Occipital lobe (tissue), 1 donor: ENCODE measurements at regions not wholly inside any gene's neighbourhood (a gene's known extent, or its start where the extent isn't known, plus 50 kb on each side); places are given as distances from the start of the nearest gene placed in this dataset.
"Not testable (repeated sequence)": the region's sequence is repeated elsewhere in the genome, so short reads cannot be mapped to it uniquely, and the experiment has no call there.

ENCODE experiments used
- DNase-seq: peaks from one replicate; lab custom pipeline; 2025; lab: John Stamatoyannopoulos, UW

DNA sequence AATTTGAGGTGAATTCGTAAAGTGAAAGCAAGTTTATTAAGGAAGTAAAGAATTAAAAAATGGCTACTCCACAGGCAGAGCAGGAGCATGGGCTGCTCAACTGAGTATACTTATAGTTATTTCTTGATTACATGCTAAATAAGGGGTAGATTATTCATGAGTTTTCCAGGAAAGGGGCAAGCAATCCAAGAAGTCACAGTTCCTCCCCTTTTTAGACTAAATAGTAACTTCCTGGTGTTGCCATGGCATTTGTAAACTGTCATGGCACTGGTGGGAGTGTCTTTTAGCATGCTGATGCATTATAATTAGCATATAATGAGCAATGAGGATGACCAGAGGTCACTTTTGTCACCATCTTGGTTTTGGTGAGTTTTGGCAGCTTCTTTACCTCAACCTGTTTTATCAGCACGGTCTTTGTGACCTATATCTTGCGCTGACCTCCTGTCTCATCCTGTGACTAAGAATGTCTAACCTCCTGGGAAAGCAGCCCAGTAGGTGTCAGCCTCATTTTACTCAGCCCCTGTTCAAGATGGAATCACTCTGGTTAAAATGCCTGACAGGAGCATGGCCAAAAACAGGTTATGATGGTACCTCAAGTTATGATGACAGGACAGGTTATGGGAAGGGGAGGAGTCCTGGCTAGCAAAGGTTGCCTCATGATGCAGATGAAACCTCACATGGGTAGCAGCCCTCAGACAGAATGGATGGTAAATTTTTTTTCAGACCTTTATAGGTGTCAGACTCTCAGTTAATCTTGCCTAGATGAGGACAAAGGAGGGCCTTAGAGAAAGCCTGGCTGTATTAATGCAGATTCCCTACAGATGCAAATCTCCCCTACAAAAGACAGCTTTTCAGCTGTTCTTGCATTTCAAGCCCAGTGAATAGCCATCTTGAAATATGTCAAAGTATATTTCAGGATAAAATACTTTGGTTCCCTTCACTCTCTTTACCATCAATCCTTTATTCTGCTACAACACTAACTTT is 49.7 kb downstream of the SIPA1L2 start:
- no peak for DNase-seq

DNA sequence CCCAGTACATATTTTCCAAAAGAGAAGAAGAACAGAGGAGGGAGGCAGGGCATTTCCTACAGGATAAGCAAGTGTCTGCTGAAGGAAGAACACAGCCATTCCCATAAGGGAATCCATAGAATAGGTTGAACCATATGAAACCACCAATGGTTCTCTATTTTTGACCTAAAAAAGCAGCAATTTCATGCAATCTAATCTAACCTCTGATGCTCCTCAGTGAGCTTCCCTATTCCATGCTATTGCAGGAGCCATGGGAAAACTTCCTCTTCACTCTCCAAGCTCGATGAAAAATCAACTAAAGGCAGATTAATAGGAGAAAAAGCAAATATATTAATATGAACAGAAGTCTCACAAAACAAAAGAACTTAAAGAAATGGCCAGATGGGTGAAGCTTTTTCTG is 50.5 kb downstream of the SIPA1L2 start:
- no peak for DNase-seq

DNA sequence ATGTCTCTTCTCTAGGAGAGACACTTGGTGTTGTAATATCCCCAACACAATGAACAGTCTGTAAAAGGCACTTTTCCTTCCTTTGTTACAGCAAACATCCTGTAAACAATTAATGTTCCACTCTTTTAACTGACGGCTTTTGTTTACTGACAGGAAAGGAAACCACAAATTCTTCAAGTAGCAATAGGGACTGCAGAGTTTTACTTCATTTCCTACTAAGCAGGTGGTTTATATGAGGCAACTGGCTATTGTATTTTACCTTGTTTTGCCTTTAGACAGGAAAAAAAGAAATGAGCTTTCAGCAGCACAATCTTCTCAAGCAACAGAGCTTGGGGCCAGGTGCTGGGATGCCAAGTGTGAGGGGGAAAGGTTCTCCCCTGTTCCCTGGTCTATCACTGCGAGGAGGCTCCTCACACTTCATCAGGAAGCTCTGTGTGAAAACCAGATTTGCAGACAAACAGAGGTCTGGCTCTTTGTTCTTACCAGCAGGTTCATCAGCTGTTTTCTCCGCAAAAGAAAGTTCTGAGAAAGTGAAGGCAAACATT is 51.2 kb downstream of the SIPA1L2 start:
- DNase-seq, result no peak

DNA sequence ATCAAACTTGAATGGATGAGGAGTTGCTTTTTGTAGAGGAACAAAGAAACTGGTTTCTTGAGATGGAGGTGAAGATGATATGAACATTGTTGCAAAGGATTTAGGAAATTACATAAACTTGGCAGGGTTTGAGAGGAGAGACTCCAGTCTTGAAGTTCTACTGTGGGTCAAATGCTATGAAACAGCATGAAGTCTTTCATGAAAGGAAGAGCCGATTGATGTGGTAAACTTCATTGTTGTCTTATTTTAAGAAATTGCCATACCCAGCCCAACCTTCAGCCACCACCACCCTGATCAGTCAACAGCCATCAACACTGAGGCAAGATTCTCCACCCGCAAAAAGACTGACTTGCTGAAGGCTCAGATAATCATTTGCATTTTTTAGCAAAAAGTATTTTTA is 52.2 kb downstream of the SIPA1L2 start:
- no peak for DNase-seq

DNA sequence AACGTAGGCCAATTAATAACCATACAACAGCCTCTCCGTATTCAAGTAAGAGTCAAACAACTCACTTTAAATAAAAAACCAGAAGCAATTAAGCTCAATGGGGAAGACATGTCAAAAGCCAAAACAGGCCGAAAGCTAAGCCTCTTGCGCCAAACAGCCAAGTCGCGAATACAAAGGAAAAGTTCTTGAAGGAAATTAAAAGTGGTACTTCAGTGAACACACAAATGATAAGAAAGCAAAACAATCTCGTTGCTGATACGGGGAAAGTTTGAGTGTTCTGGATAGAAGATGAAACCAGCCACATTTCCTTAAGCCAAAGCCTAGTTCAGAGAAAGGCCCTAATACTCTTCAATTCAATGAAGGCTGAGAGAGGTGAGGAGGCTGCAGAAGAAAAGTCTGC is 53.4 kb downstream of the SIPA1L2 start:
- no peak for DNase-seq

DNA sequence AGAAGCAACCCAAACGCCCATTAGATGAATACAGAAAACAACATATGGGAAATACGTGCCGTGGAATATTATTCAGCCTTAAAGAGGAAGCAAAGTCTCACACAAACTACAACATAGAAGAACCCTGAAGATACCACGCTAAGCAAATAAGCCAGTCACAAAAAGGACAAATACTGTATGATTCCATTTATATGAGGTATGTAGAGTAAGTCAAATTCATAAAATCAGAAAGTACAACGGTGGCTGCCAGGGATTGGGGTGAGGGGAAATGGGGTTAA is 54.2 kb downstream of the SIPA1L2 start:
- no peak for DNase-seq

DNA sequence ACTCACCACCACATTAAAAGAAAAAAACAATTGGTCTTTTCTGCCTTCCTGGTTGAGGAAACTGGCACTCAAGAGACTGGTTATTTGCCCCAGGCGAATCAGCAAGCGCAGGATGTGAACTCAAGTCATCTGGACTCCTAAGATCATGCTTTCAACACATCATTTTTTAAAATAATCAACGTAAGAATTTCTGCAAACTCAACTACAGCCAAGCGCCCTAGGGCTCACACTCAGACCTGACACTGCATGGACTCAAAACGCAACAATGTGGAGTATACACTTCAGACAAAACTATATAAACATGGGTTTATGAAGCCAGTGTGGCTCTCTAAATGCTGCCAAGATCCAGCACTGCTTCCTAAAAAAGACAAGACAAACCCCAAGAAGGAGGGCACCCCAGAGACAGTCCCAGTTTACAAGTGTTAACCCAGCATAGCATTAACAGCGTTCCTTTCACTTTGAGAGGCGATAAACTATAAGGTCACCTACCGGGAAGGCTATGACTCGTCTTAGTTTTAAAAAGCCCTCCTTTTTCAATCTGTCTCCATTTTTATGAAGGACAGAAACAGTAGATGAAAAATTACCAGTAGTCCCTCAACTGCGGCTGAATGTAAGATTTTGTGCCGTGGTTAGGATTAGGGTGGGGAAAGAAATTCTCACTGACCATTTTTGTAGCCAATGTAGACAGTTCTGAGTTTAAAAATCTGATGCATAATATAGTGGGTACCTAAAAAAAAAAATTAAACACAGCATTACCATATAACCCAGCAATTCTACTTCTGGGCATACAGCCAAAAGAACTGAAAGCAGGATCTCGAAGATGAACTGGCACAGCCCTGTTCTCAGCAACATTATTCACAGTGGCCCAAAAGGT is 54.8 kb downstream of the SIPA1L2 start:
- DNase-seq, result no peak

DNA sequence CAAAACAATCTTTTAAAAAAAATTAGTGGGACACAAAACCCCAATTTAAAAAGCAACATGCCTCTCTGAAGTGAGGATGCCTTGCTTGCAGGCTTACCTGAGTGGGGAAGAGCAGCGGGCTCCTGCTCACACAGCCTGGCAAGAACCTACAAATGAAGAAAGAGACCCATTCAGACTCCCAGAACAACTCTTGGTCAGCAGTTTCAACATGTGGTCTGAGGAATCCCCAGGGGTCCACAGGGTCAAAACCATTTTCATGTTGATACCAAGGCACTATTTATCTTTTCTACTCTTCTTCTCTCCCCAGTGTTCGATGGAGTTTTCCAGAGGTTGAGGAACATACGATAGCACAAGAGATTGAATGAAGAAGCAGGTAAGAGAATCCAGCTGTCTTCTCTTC is 55.9 kb downstream of the SIPA1L2 start:
- no peak for DNase-seq

DNA sequence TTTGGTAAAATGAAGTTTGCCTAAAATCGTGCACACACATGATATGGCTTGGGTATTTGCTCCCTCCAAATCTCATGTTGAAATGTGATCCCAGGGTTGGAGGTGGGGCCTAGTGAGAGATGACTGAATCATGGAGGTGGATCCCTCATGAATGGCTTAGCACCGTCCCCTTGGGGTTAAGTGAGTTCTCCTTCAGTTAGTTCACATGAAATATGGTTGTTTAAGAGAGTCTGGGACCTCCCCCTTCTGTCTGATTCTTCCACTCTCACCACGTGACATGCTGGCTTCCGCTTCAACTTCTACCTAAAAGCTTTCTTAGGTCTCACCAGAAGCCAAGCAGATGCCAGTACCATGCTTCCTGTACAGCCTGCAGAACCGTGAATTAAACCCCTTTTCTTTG is 58.4 kb downstream of the SIPA1L2 start:
- no peak for DNase-seq

DNA sequence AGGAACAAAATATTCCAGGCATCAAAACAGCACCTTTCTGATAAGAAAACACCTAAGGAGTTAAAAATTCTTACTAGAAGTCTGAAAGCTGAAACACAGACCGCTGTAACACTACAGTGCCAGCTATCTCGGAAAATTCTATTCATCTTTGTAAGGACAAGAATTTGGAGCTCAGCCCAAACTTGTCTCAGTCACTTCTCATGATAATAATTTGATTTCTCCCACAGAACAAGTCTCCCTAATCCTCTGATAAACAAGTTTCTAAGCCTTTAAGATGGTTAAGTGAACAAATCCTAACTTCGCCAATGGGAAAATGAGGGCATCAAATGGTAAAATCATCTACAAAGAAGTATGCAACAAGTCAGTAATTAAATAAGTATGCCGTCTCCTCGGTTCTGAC is 59.9 kb downstream of the SIPA1L2 start:
- DNase-seq, result no peak

DNA sequence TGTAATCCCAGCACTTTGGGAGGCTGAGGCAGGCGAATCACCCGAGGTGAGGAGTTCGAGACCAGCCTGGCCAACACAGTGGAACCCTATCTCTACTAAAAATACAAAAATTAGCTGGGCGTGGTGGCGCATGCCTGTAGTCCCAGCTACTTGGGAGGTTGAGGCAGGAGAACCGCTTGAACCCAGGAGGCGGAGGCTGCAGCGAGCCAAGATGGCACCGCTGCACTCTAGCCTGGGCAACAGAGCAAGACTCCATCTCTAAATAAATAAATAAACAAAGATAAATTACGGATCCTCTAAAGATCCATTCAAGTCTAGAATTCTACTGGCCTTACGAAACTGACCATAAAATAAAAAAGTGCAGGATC is 60.4 kb downstream of the SIPA1L2 start:
- not testable (repeated sequence) for DNase-seq

DNA sequence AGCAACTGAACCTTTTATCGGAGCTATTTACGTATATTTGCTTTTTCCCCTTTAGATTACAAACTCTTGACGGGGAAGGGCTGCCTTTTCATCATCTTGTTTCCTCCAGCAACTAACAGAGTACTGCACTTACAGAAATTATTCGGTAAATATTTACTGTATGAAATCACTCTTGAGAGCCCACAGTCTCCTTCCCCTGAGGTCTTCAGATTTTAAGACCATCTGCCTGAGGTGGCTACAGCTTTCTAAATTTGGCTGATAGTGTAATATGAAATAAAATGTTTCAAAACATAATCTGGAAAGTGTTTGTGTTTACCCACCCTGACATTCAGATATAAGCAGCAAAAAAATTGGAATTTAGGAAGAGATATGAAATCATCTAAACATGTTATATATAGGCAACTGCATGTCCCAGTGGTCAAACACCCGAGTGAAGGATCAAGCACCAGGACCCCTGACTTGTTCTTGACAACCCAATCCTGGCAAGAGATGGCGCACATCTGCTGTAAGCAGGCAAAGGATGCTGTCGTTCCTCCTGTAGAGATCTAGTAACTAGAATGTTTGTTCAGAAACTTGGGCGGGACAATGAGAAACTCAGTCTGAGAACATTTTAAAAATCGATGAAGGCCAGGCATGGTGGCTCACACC is 60.9 kb downstream of the SIPA1L2 start:
- no peak for DNase-seq

DNA sequence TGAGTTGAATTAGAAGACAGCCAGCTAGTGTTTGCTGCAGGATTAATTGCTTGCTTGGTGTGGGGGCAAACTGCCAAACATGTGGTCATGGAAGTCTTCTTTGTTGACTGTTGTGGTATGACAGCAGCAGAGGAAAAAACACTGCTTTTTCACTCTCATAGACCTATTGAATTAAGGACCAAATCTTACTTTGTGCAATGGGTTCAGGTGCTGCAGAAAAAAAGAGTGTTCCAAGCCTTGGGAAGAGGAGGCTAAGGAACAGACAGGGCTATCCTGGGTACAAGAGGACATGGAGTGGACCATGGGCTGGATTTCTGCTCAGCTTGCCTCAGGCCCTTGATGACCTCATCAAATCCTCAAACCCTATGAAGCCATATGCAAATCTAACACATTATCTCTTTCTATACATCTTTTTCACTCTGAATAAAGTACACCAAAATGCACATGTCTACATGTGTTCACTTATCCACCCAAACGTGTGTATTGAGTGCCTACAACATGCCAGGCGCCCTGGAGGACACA is 61.5 kb downstream of the SIPA1L2 start:
- DNase-seq, result no peak

DNA sequence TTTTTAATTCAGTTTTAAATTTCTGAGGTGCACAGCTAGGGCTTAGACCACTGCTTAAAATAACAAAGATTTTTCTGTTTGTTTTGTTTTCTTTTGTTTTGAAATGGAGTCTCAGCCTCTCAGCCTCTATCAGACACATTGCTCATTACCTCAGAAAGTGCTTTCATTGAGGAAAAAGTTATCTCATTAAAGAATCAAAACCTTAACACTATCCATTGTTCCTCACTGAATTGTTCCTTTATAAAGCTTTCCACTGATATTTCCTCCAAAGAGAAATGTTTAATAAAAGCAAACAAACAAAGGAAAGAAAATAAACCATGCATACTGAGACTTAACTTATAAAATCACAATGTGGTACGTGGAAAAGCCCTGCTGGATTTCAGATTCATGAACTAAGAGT is 63.8 kb downstream of the SIPA1L2 start:
- no peak for DNase-seq

DNA sequence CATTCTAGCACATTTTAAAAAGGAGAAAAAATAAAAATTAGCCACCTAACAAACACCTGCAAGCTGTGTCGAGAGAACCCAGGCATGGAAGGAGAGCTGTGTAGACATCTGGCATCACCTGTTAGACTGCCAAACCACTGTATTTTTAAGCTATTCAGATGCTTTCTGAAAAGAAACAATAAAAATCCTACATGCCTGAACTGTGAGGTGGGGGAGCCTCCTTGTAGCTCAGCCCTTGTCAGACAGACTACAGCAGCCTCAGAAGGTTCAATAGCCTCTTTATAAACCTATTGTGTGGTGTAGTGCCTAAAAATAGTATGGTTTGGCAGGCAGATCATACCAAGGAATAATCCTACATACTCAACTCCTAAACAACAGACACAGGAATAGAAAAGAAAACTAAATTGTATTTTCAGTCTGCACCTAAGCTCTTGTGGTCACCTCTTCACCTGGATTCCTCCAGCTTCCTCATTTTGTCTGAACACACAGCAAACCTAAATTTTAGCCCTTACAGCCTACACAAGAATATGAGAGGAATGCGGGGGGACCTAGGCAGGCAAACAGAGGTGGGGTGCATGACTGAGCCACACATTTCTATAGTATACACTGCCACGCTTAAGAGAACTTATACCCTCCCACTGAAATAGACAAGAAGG is 67.0 kb downstream of the SIPA1L2 start:
- DNase-seq, result no peak

DNA sequence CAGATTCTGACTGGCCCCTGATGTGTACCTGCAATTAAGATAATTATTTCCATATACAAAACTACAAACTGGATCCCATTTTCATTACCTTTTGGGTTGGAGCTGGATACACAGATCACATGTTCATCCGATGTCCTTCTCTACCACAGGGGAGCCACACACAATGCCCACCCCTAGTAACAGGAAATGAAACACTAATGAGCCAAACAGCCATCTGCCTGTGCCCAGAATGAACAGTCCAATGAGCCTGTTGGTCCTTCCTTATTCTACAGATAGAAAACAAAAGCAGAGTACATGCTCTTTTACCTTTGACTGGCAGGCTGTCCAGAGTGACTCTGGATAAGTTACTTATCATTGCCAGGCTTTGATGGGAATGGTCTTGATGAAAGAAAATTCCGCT is 68.6 kb downstream of the SIPA1L2 start:
- DNase-seq, result no peak

DNA sequence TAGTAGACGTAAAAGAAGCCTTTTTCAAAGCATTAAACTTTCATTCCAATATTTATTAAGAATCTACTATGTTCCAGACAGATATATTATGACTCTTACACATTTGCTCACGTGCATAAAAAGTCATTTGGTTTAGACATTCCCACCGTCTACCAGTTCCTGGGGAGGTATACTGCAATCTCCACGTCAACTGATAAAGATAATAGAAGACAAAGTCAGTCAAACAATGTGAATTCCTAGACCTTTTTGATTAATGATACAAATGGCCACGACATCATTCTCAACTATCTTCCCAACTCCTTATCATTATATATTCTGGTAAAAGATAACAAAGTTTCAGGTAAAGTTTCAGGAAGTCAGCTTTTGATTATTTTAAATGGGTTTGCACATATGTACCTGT is 69.0 kb downstream of the SIPA1L2 start:
- DNase-seq, result no peak

DNA sequence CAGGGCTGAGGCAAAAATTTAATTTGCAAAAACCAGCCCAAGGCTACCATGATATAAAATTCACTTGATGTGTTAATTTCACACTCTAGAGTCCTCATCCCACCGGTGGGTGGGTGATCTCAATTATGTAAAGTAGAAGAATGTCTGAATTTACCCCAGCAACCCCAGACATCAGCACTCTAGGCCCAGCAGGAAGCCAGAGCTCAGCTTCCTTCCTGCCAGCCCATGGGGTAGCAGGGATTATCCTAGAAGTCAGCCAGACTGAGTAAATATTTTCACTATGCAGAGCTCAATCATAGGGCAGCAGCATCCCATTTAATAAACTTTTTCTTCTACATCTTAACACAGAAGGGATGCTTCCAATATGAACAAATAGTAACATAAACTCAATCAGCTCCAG is 71.0 kb downstream of the SIPA1L2 start:
- no peak for DNase-seq

DNA sequence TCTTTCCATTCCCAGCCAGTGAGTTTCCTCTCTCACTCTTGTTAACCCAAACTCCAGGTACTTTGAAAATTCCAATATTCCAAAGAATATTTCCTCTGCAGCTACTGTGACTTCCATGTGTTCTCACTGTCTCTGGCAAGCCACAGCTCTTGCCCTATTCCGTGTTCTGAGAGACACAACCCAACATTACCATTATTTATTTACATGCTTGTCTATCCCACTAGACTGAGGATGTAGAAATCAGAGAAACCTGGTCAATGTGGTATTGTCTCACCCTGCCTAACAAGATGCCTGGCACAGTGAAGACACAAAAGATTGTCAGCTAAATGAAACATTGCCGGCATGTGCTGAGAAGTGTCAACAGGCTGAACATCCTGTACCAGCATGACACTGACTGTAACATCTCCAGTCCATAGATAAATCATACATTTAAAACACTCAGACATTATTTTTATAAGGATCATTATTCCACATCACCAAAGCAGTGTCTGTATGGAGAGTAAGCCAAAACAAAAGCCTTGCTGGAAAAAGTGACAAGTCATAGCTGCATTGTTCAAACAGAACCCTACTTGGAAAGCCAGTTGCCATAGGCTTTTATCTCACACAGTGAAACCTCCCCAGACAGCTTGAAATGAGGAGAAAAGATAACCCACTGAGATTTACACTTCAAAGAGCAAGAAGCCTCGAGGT is 72.3 kb downstream of the SIPA1L2 start:
- no peak for DNase-seq

DNA sequence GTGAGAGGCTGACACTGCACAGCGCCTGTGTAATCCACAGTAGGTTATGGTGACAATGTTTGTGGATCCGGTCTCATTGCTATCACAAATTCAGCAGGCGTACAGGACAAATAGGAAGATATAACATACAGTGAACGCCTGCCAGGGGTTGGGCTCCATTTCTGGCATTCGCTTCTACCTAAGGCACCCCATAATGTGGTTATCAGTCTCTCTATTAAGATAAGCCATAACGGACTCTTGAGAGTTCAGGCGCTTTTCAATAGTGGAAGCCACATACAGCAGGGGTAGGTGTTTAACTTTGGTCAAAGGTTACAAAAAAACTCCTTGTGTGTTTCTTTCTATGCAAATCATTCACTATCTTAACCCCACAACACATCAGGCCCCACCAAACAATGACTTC is 72.8 kb downstream of the SIPA1L2 start:
- DNase-seq, result no peak

DNA sequence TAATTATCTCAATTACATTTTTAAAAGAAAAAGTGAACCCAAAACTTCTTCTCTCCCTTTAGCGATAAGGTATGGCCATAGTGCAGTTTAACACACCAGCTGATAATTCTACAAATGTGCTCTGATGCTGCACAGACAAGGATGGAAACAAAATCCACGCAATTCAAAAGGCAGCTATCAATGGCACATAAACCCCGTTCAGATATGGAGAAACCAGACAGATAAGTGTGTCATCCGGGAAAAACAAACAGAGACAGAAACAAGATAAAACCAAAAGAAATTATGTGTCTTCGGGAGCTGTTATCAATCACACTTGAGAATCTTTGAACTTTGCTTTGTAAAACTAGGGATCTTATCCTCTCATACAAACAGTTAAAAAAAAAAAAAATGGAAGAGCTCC is 73.6 kb downstream of the SIPA1L2 start:
- no peak for DNase-seq
